ENCODE measurements at regions not wholly inside any gene's neighbourhood (a gene's known extent, or its start where the extent isn't known, plus 50 kb on each side); places are given as distances from the start of the nearest gene placed in this dataset.

DNA sequence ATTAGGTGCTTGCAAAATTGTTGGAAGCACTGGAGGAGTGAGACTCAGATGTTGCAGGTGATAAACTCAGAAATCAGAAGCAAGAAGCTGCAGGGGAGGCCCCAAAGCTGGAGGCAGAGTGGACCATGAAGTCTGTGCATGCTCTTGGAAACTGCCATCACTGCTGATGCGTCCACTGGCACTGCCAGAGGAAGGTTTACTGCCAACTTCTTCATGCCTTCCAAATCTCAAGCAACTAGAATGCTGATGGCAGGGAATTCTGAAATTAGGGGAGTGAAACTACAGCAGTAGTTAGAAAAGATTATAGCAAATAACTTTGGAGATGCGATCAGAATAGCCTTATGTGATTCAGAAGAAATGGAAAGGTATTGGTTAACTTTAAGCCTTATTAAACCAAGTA, 277.1 kb upstream of the SDK2 start:
- no peak overlapping the region for H3K4me3 ChIP-seq
- H3K4me1 ChIP-seq: no peaks in the 10 kb centered on the region
- H3K36me3 ChIP-seq (ENCODE audit: insufficient read depth in 1 of 2, low read depth in 1 of 2): no peaks in the 10 kb centered on the region
- WGBS, 3 donors: 38 to 51% (median 41%) methylated on average over 2 of the region's 2 CpGs
- intact Hi-C loops (cut with DNase I): no loop called here
- no peak for ATAC-seq
- TF ChIP-seq CTCF (IDR thresholded peaks at IDR 0.05): no peak
- H3K27ac ChIP-seq: no peak overlapping the region
- peaks cover 0 to 5% (median 3%) of the 10 kb centered on the region in 3 donors for H3K27me3 ChIP-seq (ENCODE audit: insufficient read depth in 3 of 3, low read length in 2 of 3)
- DNase-seq: no peak
- H3K9me3 ChIP-seq: peaks cover 11% of the 10 kb centered on the region

DNA sequence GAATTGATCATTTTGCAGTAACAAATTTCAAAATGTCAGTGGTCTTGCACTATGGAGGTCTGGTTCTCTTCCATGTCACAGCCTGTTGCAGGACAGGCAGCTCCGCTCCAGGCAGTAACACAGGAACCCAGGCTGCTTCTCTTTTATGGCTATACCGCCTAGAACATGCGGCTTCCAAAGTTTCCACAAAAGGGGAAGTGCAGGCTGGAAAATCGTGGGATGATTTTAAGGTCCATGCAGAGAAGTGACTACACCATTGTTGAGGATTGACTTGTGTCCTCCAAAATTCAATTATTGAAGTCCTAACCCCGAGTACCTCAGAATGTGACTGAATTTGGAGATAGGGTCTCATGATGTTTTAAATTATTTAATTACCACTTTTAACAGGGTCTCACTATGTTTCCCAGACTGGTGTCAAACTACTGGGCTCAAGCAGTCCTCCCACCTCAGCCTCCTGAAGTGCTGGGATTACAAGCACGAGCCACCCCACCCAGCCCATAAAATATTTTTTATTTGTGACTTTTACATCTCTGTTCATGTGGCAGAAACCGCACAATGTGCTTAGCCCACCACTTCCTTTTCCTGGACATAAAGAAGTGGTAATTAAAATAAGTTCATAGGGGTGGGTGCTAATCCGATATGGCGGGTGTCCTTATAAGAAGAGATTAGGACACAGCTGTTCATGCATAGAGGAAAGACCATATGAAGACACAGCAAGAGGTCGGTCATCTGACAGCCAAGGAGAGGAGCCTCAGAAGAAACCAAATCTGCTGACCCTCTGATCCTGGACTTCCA, 279.2 kb upstream of the RPL38 start:
- H3K36me3 ChIP-seq (ENCODE audit: insufficient read depth in 1 of 2, low read depth in 1 of 2): no peaks in the 10 kb centered on the region
- H3K4me3 ChIP-seq: no peak overlapping the region
- no peak for ATAC-seq
- H3K9me3 ChIP-seq: peaks cover 16% of the 10 kb centered on the region
- peaks cover 0 to 7% (median 0%) of the 10 kb centered on the region in 3 donors for H3K27me3 ChIP-seq (ENCODE audit: insufficient read depth in 3 of 3, low read length in 2 of 3)
- H3K27ac ChIP-seq: no peak overlapping the region
- 73 to 83% (median 75%) methylated on average over 10 of the region's 10 CpGs for WGBS, 3 donors
- DNase-seq: no peak
- no peak for TF ChIP-seq CTCF (IDR thresholded peaks at IDR 0.05)
- no peaks in the 10 kb centered on the region for H3K4me1 ChIP-seq
- intact Hi-C loops (cut with DNase I): no loop called here

GRCh38 chr17:73924909-73925186, 278.6 kb upstream of the RPL38 start:
- ATAC-seq (no peak), DNase-seq (no peak)
- intact Hi-C loops (cut with DNase I): no loop called here
- Histone ChIP-seq H3K9me3 (peaks cover 16% of the 10 kb centered on the region), H3K4me1 (no peaks in the 10 kb centered on the region), H3K27me3 (ENCODE audit: insufficient read depth in 3 of 3, low read length in 2 of 3) (peaks cover 0 to 7% (median 0%) of the 10 kb centered on the region in 3 donors), H3K36me3 (ENCODE audit: insufficient read depth in 1 of 2, low read depth in 1 of 2) (no peaks in the 10 kb centered on the region), H3K4me3 (no peak overlapping the region), H3K27ac (no peak overlapping the region)
- TF ChIP-seq CTCF (IDR thresholded peaks at IDR 0.05): no peak

DNA sequence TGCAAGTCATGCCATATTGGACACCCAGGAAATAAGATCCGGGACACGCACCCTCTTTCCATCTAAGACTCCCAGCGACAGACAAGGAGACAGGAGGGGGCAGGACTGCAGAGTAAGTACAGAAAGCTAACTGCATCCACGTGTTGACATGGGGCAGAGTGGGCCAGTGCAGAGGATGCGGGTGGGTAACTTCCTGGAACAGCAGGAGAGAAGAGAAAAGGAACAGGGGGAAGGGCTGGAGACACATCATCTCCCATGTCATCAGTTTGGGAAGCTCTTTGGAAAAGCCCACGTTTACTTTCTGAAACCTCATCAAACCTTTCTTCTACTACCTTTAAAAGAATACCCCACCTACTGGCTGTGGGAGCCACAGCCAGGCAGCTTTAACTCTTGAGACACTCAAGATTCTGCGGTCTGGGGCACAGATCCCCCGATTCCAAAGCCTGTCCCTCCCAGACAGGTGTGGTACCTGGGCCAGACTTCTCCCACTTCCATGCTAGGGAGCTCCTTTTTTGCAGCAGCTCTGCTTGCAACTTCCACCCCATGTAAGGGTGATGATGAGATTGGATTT, 273.5 kb upstream of the RPL38 start:
- 34 to 38% (median 37%) methylated on average over 7 to 8 of the region's 8 CpGs for WGBS, 3 donors
- ATAC-seq (no peak), DNase-seq (no peak)
- peaks cover 0 to 5% (median 0%) of the 10 kb centered on the region in 3 donors for H3K27me3 ChIP-seq (ENCODE audit: insufficient read depth in 3 of 3, low read length in 2 of 3)
- no peaks in the 10 kb centered on the region for H3K36me3 ChIP-seq (ENCODE audit: insufficient read depth in 1 of 2, low read depth in 1 of 2)
- no peak for TF ChIP-seq CTCF (IDR thresholded peaks at IDR 0.05)
- no peak overlapping the region for H3K4me3 ChIP-seq
- intact Hi-C loops (cut with DNase I): no loop called here
- no peak overlapping the region for H3K27ac ChIP-seq
- H3K4me1 ChIP-seq: no peaks in the 10 kb centered on the region
- peaks cover 5% of the 10 kb centered on the region for H3K9me3 ChIP-seq

Measured in psoas muscle (tissue), 7 donors.